Esophagus muscularis mucosa (tissue), 4 donors: ENCODE measurements at regions not wholly inside any gene's neighbourhood (a gene's known extent, or its start where the extent isn't known, plus 50 kb on each side); places are given as distances from the start of the nearest gene placed in this dataset.

Source experiments
- CTCF ChIP-seq, 3 experiments: fragments of 200-600 bp in 2 of 3; fragments of 450-650 bp in 1 of 3; sonication (generic) in 2 of 3; IDR thresholded peaks; one replicate each; pipeline ENCODE4 v1.5.1; 2017 to 2019; ENCODE audit warnings: antibody characterized with exemption in 3 of 3, mild to moderate bottlenecking in 2 of 3, moderate library complexity in 1 of 3
- EP300 ChIP-seq: sonication (generic); formaldehyde crosslinking; IDR thresholded peaks from one replicate; pipeline ENCODE4 v1.6.1; 2017; ENCODE audit warnings: antibody characterized with exemption
- POLR2A ChIP-seq: fragments of 450-650 bp; IDR thresholded peaks from one replicate; pipeline ENCODE4 v1.6.1; 2017; ENCODE audit warnings: antibody characterized with exemption, moderate library complexity, mild to moderate bottlenecking, low read depth
- POLR2AphosphoS5 ChIP-seq, 2 donors: sonication (generic); formaldehyde crosslinking; IDR thresholded peaks; one replicate each; pipeline ENCODE4 v1.6.1; 2017; ENCODE audit warnings: antibody characterized with exemption in 2 of 2

GRCh38 chr10:78211561-78212051 is 177.9 kb downstream of the RPS24 start:
- TF ChIP-seq CTCF (IDR thresholded peaks at IDR 0.05) (peak; percentile 50 to 71 (median 64)), POLR2A (no peak), EP300 (no peak), POLR2AphosphoS5 (IDR thresholded peaks at IDR 0.05) (no peak)
